A673 (cell line): ENCODE measurements at regions not wholly inside any gene's neighbourhood (a gene's known extent, or its start where the extent isn't known, plus 50 kb on each side); places are given as distances from the start of the nearest gene placed in this dataset.

Experiments
- BruUV-seq: library from RNA; stranded (reverse); fragments of 400-500 nt; replicated peaks from 2 replicates; lab custom pipeline; 2021; lab: Mats Ljungman, UMichigan
- CTCF ChIA-PET: fragments of 300-600 bp; sonication (Branson Sonifier 250); formaldehyde crosslinking; loops from one replicate; lab custom pipeline; 2022; ENCODE audit warnings: antibody characterized with exemption; lab: Charles Lee
- POLR2A ChIA-PET: fragments of 300-600 bp; sonication (Branson Sonifier 250); formaldehyde crosslinking; loops from one replicate; lab custom pipeline; 2022; ENCODE audit warnings: antibody characterized with exemption; ENCODE audit not compliant: low non-redundant PET; lab: Charles Lee
- DNase-seq: peaks from one replicate; pipeline ENCODE4 v3.0.0-alpha.2; 2015; ENCODE audit warnings: low spot score
- H3K27ac ChIP-seq: fragments of 200-600 bp; sonication (generic); 2 replicates; pipeline ENCODE4 v1.5.1; 2016; ENCODE audit warnings: mixed run types, low read depth, mild to moderate bottlenecking, mixed read lengths, antibody characterized with exemption, low read length; ENCODE audit not compliant: poor library complexity, severe bottlenecking
- H3K27me3 ChIP-seq: fragments of 200-600 bp; sonication (generic); replicated peaks from 2 replicates; pipeline ENCODE4 v1.6.1; 2017; ENCODE audit warnings: mixed run types, low read depth, mild to moderate bottlenecking, mixed read lengths, antibody characterized with exemption, low read length; ENCODE audit not compliant: insufficient read depth, poor library complexity
- H3K36me3 ChIP-seq: fragments of 200-600 bp; sonication (generic); 2 replicates; pipeline ENCODE4 v1.6.1; 2016; ENCODE audit warnings: mixed run types, mild to moderate bottlenecking, mixed read lengths, antibody characterized with exemption, low read length; ENCODE audit not compliant: insufficient read depth, poor library complexity, severe bottlenecking
- H3K4me1 ChIP-seq: fragments of 200-600 bp; sonication (generic); 2 replicates; pipeline ENCODE4 v1.6.1; 2017; ENCODE audit warnings: mixed run types, mild to moderate bottlenecking, mixed read lengths, antibody characterized with exemption, low read length; ENCODE audit not compliant: insufficient read depth, poor library complexity, severe bottlenecking
- H3K4me3 ChIP-seq: fragments of 200-600 bp; sonication (generic); 2 replicates; pipeline ENCODE4 v1.5.1; 2016; ENCODE audit warnings: low read depth, mixed run types, mild to moderate bottlenecking, mixed read lengths, low read length; ENCODE audit not compliant: poor library complexity, severe bottlenecking
- H3K9me3 ChIP-seq: fragments of 200-600 bp; sonication (generic); 2 replicates; pipeline ENCODE4 v1.6.1; 2016; ENCODE audit warnings: mixed run types, low read depth, mild to moderate bottlenecking, mixed read lengths, antibody characterized with exemption, low read length; ENCODE audit not compliant: poor library complexity, severe bottlenecking
- CTCF ChIP-seq: fragments of 300-800, 200-600 bp; sonication (generic); conservative IDR thresholded peaks from 2 replicates; pipeline ENCODE4 v1.5.1; 2017; ENCODE audit warnings: low read depth, mild to moderate bottlenecking, antibody characterized with exemption, low read length, moderate library complexity, mixed read lengths
- EZH2 ChIP-seq: fragments of 200-600 bp; sonication (generic); IDR thresholded peaks from 2 replicates; pipeline ENCODE4 v1.6.1; 2017; ENCODE audit warnings: borderline replicate concordance, low read depth, mild to moderate bottlenecking, mixed read lengths, antibody characterized with exemption, low read length; ENCODE audit not compliant: poor library complexity, severe bottlenecking
- intact Hi-C: fragments of 100-400 bp; cut with micrococcal nuclease; formaldehyde crosslinking; loops from one replicate; pipeline ENCODE4 v1.10.0; 2022; ENCODE audit not compliant: unreplicated experiment

DNA sequence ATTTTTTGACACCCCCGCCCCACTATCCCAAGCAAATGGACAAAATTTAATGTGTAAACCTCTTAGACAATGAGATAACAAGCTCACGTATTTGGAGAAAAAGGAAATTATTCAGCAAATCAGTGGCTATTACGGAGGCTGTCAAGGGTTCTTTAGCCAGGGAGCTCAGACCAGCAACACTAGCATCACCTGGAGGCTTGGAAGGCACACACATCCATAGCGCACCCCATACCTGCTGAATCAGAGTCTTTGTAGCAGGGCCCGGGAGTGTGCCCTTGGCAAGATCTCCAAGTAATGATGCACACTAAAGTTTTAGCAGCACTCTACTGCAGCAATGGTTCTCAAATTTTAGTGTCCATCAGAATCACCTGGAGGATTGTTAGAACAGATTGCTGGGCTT is 223.2 kb upstream of the BTBD3 start:
- Histone ChIP-seq H3K4me3 (no peak overlapping the region), H3K27ac (no peak overlapping the region), H3K9me3 (no peaks in the 10 kb centered on the region), H3K27me3 (no peaks in the 10 kb centered on the region), H3K4me1 (no peaks in the 10 kb centered on the region), H3K36me3 (no peaks in the 10 kb centered on the region)
- TF ChIP-seq CTCF (no peak), EZH2 (no peak)
- no peak for DNase-seq
- ChIA-PET CTCF (interaction anchor here (0.5 kb wide), 1 partner anchor 1727 kb away, joined by 7 read pairs; no protein-coding TSS in a partner anchor), POLR2A (no interaction called here)
- intact Hi-C loops = no loop called here
- BruUV-seq = no TSS peak

- Histone ChIP-seq H3K27me3 (peaks cover 4% of the 10 kb centered on the region), H3K4me1 (no peaks in the 10 kb centered on the region), H3K27ac (no peak overlapping the region), H3K4me3 (no peak overlapping the region), H3K9me3 (no peaks in the 10 kb centered on the region), H3K36me3 (no peaks in the 10 kb centered on the region)
- no TSS peak for BruUV-seq
- no peak for DNase-seq
- POLR2A ChIA-PET = no interaction called here
- intact Hi-C loops = no loop called here
- TF ChIP-seq EZH2 (no peak), CTCF (no peak)
- CTCF ChIA-PET = no interaction called here
Measured at GRCh38 chr20:11697055-11697454, 220.6 kb upstream of the BTBD3 start.

DNA sequence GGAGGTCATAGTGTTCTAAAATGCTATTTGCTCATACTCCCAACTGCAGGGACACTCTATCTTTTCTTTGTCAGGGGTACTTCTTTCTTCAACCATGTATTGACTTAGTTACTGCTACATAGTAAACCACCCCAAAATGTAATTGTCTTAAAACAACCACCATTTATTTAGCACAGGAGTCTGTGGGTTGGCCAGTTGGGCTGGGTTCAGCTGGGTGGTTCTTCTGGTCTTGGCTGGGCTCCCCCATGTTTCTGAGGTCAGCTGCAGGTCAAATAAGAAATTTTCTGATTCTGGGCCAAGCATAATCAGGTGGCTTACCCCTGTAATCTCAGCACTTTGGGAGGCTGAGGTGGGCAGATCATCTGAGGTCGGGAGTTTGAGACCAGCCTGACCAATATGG is 220.0 kb upstream of the BTBD3 start:
- DNase-seq = no peak
- intact Hi-C loops = no loop called here
- no peaks in the 10 kb centered on the region for H3K4me1 ChIP-seq
- H3K9me3 ChIP-seq = no peaks in the 10 kb centered on the region
- H3K27me3 ChIP-seq = peaks cover 4% of the 10 kb centered on the region
- H3K36me3 ChIP-seq = no peaks in the 10 kb centered on the region
- H3K27ac ChIP-seq = no peak overlapping the region
- POLR2A ChIA-PET = no interaction called here
- CTCF ChIA-PET = no interaction called here
- TF ChIP-seq EZH2 = no peak
- TF ChIP-seq CTCF = no peak
- no TSS peak for BruUV-seq
- H3K4me3 ChIP-seq = no peak overlapping the region
